Activated T-helper 2 cell treated with anti-CD3 and anti-CD28 coated beads, Interferon-gamma antibody, Interleukin-2, Interleukin-4, amounts not matched to agents 10 μg/mL and 5 μg/mL and 100 μg/mL, durations not matched to agents 14 hours and 24 hours and 36 hours (primary cell): ENCODE measurements at regions not wholly inside any gene's neighbourhood (a gene's known extent, or its start where the extent isn't known, plus 50 kb on each side); places are given as distances from the start of the nearest gene placed in this dataset.

Experiments used
- DNase-seq: peaks from one replicate; pipeline ENCODE4 v3.0.0; 2021; ENCODE audit warnings: low spot score
- H3K27ac Mint-ChIP-seq: one replicate; pipeline ENCODE4 v1.8.0; 2021; ENCODE audit warnings: mixed read lengths
- H3K27me3 Mint-ChIP-seq: one replicate; pipeline ENCODE4 v1.8.0; 2021; ENCODE audit warnings: low read depth, mixed read lengths
- H3K36me3 Mint-ChIP-seq: one replicate; pipeline ENCODE4 v1.8.0; 2021; ENCODE audit warnings: low read depth, mixed read lengths
- H3K4me1 Mint-ChIP-seq: one replicate; pipeline ENCODE4 v1.8.0; 2021; ENCODE audit warnings: low read depth, mixed read lengths
- H3K4me3 Mint-ChIP-seq: one replicate; pipeline ENCODE4 v1.8.0; 2021; ENCODE audit warnings: low read depth, mild to moderate bottlenecking, moderate library complexity, mixed read lengths
- H3K9me3 Mint-ChIP-seq: one replicate; pipeline ENCODE4 v1.8.0; 2021; ENCODE audit warnings: mixed read lengths
- intact Hi-C: fragments of 100-400 bp; cut with micrococcal nuclease; formaldehyde crosslinking; loops from one replicate; pipeline ENCODE4 v1.15.1; 2023

- Mint-ChIP-seq H3K4me1 (no peaks in the 10 kb centered on the region), H3K27ac (no peak overlapping the region), H3K9me3 (no peaks in the 10 kb centered on the region), H3K4me3 (no peak overlapping the region), H3K27me3 (no peaks in the 10 kb centered on the region), H3K36me3 (no peaks in the 10 kb centered on the region)
- DNase-seq: no peak
- intact Hi-C loops: no loop called here
Measured at GRCh38 chr4:162931286-162931685, 235.4 kb downstream of the NAF1 start.

- intact Hi-C loops: no loop called here
- Mint-ChIP-seq H3K4me3 (no peak overlapping the region), H3K9me3 (no peaks in the 10 kb centered on the region), H3K27ac (no peak overlapping the region), H3K27me3 (no peaks in the 10 kb centered on the region), H3K4me1 (no peaks in the 10 kb centered on the region), H3K36me3 (no peaks in the 10 kb centered on the region)
- DNase-seq: no peak
Measured at GRCh38 chr4:162921178-162921785, 245.4 kb downstream of the NAF1 start.

- H3K27me3 Mint-ChIP-seq: no peaks in the 10 kb centered on the region
- no peak overlapping the region for H3K4me3 Mint-ChIP-seq
- H3K27ac Mint-ChIP-seq: no peak overlapping the region
- no peak for DNase-seq
- H3K36me3 Mint-ChIP-seq: no peaks in the 10 kb centered on the region
- H3K9me3 Mint-ChIP-seq: no peaks in the 10 kb centered on the region
- intact Hi-C loops: no loop called here
- H3K4me1 Mint-ChIP-seq: no peaks in the 10 kb centered on the region
Measured at GRCh38 chr4:162920649-162921048, 246.0 kb downstream of the NAF1 start.

DNA sequence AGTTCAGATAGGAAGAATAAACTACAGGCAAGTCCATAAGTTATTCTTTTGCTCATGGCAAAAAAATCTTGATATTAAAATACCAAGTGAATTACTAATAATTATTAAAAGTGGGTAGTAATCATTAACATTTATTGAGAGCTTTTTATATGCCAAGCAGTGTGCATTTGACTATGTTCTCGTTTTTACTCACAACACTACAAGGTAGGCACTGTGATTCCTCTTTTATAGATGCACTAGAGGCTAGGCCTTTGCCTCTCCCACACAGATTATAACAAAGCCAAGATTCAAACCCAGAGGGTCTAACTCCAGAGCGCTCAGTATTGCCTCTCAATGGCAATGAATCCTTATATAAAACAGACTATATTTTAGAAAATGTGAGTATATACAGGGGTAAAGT lies 254.2 kb downstream of the NAF1 start:
- no peaks in the 10 kb centered on the region for H3K27me3 Mint-ChIP-seq
- no peak overlapping the region for H3K27ac Mint-ChIP-seq
- no peaks in the 10 kb centered on the region for H3K9me3 Mint-ChIP-seq
- H3K36me3 Mint-ChIP-seq: no peaks in the 10 kb centered on the region
- intact Hi-C loops: no loop called here
- no peak overlapping the region for H3K4me3 Mint-ChIP-seq
- no peak for DNase-seq
- no peaks in the 10 kb centered on the region for H3K4me1 Mint-ChIP-seq

DNA sequence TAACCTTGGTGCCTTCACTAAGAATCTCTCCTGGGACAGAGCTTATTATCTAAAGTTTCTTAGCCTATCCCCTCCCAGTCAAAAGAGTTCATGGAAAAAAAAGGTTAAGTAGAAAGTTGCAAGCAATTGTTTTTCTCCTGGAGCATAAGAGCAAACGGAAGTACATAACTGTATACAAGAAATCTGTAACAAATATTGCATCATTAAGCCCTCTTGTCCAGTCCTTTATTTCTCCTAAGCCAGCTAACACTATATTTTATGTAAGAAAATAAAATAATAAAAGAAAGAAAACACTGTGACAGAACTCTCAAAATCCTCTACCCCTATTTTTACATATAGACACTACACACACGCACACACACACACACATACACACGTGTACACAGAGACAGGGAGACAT lies 255.3 kb downstream of the NAF1 start:
- Mint-ChIP-seq H3K36me3 (no peaks in the 10 kb centered on the region), H3K4me1 (no peaks in the 10 kb centered on the region), H3K9me3 (no peaks in the 10 kb centered on the region), H3K27me3 (no peaks in the 10 kb centered on the region), H3K27ac (no peak overlapping the region), H3K4me3 (no peak overlapping the region)
- intact Hi-C loops: no loop called here
- no peak for DNase-seq

DNA sequence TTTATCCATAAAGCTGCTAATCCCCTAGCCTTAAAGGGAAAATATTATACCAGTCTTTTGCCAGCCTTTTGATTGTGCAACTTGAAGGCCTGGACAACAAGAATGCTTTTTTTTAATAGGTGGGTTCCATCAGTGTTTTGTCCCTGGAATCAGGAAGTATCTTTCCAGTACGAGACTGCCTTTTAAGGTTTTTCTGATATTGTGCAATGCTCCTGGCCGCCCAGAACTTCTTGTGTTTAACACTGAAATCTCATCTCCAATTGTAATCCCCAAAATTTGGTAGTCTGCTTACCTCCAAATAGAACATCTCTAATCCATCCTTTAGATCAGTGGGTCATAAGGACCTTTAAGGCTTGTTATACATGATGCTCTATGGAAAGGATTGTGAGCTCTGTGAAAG lies 256.7 kb downstream of the NAF1 start:
- DNase-seq: no peak
- no peaks in the 10 kb centered on the region for H3K27me3 Mint-ChIP-seq
- no peaks in the 10 kb centered on the region for H3K9me3 Mint-ChIP-seq
- H3K36me3 Mint-ChIP-seq: no peaks in the 10 kb centered on the region
- H3K27ac Mint-ChIP-seq: no peak overlapping the region
- no peak overlapping the region for H3K4me3 Mint-ChIP-seq
- no peaks in the 10 kb centered on the region for H3K4me1 Mint-ChIP-seq
- intact Hi-C loops: no loop called here

DNA sequence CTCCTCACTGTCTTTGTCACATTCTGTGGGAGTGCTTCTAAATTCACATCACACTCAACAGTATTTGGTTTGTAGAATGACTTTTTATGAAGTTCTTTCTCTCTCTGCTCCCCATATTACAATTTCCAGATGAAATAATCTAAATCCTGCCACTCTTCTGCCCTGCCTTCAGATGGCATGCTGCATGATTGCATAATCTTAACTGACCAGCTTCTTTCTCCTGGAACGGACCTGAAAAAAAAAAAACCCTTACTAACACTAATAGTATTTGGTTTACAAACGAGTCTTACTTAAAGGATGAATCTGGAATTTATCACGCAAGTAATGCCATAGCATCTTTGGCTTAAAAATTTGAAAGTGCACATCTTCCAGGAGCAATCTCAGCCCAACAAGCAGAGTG lies 272.3 kb downstream of the NAF1 start:
- H3K4me3 Mint-ChIP-seq: no peak overlapping the region
- peaks cover 10% of the 10 kb centered on the region for H3K4me1 Mint-ChIP-seq
- no peak overlapping the region for H3K27ac Mint-ChIP-seq
- no peaks in the 10 kb centered on the region for H3K9me3 Mint-ChIP-seq
- intact Hi-C loops: loop anchor here (5.0 kb wide), 1 partner anchor 273 kb away; the partner anchor contains the start of gene NAF1
- H3K36me3 Mint-ChIP-seq: no peaks in the 10 kb centered on the region
- H3K27me3 Mint-ChIP-seq: peaks cover 13% of the 10 kb centered on the region
- no peak for DNase-seq

- H3K27me3 Mint-ChIP-seq: peaks cover 15% of the 10 kb centered on the region
- H3K9me3 Mint-ChIP-seq: no peaks in the 10 kb centered on the region
- H3K27ac Mint-ChIP-seq: no peak overlapping the region
- H3K4me1 Mint-ChIP-seq: peaks cover 10% of the 10 kb centered on the region
- no peak overlapping the region for H3K4me3 Mint-ChIP-seq
- DNase-seq: no peak
- intact Hi-C loops: loop anchor here (5.0 kb wide), 1 partner anchor 275 kb away; the partner anchor contains the start of gene NAF1
- no peaks in the 10 kb centered on the region for H3K36me3 Mint-ChIP-seq
Measured at GRCh38 chr4:162891788-162892707, 274.6 kb downstream of the NAF1 start.

DNA sequence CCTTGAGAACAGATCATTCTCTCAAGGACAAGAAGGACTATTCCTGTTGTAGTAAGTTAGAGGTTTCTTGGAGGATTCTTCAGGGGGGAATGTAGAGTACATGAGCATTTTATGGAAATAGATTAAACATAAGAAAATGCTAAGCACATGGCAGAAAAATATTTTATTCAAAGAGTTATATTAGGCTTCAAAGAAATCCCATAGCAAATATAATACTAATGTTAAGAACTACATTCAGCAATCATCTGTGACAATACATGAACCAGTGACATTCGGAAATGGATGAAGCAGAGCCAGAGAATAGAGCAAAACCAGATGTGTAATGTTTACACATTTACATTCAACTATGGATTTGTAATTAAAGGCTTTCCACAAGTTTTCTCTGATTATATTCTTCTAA lies 288.6 kb downstream of the NAF1 start:
- Mint-ChIP-seq H3K4me1 (no peaks in the 10 kb centered on the region), H3K27ac (no peak overlapping the region), H3K27me3 (peaks cover 3% of the 10 kb centered on the region), H3K4me3 (no peak overlapping the region), H3K36me3 (no peaks in the 10 kb centered on the region), H3K9me3 (peaks cover 7% of the 10 kb centered on the region)
- no peak for DNase-seq
- intact Hi-C loops: no loop called here

- no peak for DNase-seq
- Mint-ChIP-seq H3K4me3 (no peak overlapping the region), H3K27me3 (no peaks in the 10 kb centered on the region), H3K36me3 (no peaks in the 10 kb centered on the region), H3K9me3 (peaks cover 7% of the 10 kb centered on the region), H3K27ac (no peak overlapping the region), H3K4me1 (no peaks in the 10 kb centered on the region)
- intact Hi-C loops: no loop called here
Measured at GRCh38 chr4:162874748-162875147, 291.9 kb downstream of the NAF1 start.

GRCh38 chr4:162871990-162872389 lies 294.7 kb downstream of the NAF1 start:
- no peaks in the 10 kb centered on the region for H3K4me1 Mint-ChIP-seq
- intact Hi-C loops: no loop called here
- H3K9me3 Mint-ChIP-seq: peaks cover 7% of the 10 kb centered on the region
- H3K27me3 Mint-ChIP-seq: no peaks in the 10 kb centered on the region
- H3K27ac Mint-ChIP-seq: no peak overlapping the region
- H3K36me3 Mint-ChIP-seq: no peaks in the 10 kb centered on the region
- H3K4me3 Mint-ChIP-seq: no peak overlapping the region
- DNase-seq: no peak

DNA sequence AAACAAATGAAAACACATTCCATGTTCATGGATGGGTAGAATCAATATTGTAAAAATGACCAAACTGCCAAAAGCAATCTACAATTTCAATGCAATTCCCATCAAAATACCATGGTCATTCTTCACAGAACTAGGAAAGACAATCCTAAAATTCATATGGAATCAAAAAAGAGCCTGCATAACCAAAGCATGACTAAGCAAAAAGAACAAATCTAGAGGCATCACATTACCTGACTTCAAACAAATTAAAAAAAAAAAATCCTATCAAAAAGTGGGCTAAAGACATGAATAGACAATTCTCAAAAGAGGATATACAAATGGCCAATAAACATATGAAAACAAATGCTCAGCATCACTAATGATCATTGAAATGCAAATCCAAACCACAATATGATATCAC lies 297.5 kb downstream of the NAF1 start:
- peaks cover 1% of the 10 kb centered on the region for H3K9me3 Mint-ChIP-seq
- intact Hi-C loops: no loop called here
- H3K4me1 Mint-ChIP-seq: no peaks in the 10 kb centered on the region

GRCh38 chr4:162866565-162866964 lies 300.1 kb downstream of the NAF1 start:
- intact Hi-C loops: no loop called here
- Mint-ChIP-seq H3K27me3 (no peaks in the 10 kb centered on the region), H3K9me3 (no peaks in the 10 kb centered on the region), H3K27ac (no peak overlapping the region), H3K4me3 (no peak overlapping the region), H3K4me1 (no peaks in the 10 kb centered on the region), H3K36me3 (no peaks in the 10 kb centered on the region)
- no peak for DNase-seq

More for the DNA sequence above, 297.5 kb downstream of the NAF1 start:
- Mint-ChIP-seq H3K27me3 (no peaks in the 10 kb centered on the region), H3K36me3 (no peaks in the 10 kb centered on the region), H3K4me3 (no peak overlapping the region), H3K27ac (no peak overlapping the region)
- DNase-seq: no peak
